ENCODE measurements at regions not wholly inside any gene's neighbourhood (a gene's known extent, or its start where the extent isn't known, plus 50 kb on each side); places are given as distances from the start of the nearest gene placed in this dataset.
"Not testable (repeated sequence)": the region's sequence is repeated elsewhere in the genome, so short reads cannot be mapped to it uniquely, and the experiment has no call there.

DNA sequence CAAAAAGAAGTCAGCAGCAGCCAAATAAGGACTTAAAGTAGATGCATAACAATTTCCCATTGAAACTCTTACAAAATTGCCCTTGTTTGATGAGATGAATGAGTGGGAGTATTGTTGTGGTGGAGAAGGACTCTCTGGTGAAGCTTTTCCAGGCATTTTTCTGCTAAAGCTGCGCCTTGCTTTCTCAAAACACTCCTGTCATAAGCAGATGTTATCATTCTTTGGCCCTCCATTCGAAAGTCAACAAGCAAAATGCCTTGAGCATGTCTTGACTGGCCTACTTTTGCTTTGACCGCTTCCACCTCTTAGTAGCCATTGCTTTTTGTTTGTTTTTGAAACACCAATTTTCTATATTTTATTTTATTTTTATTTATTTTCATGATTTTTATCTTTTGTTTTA lies 340.9 kb upstream of the FGF13 start:
- FAIRE-seq (no peak), DNase-seq (ENCODE audit: insufficient read length) (no peak)
- TF ChIP-seq POLR2A (IDR thresholded peaks at IDR 0.05; ENCODE audit: low read depth, low read length) (no peak), TAF1 (IDR thresholded peaks at IDR 0.05; ENCODE audit: borderline replicate concordance, low read depth, low read length) (no peak), POLR2AphosphoS5 (IDR thresholded peaks at IDR 0.05; ENCODE audit: low read depth, low read length) (no peak)

DNA sequence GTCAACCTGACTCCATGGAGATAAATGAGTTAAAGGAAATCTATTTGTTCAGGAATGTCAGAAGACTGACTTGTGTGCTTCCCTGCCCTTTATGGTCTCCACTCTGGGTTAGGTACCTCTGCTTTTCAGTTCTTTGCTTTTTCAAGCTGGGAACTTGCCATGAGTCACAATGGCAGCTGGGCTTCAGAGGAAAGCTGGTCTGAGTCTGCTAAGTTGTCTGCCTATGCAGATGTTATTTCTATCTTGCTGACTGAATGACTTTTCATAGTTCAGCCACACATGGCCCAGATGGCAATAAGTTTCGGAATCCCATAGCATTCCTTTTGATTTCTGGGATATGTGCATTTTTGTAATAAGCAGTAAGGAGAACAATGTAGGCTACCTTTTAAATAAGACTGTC lies 337.9 kb upstream of the FGF13 start:
- TF ChIP-seq TAF1 (IDR thresholded peaks at IDR 0.05; ENCODE audit: borderline replicate concordance, low read depth, low read length), result no peak
- TF ChIP-seq POLR2AphosphoS5 (IDR thresholded peaks at IDR 0.05; ENCODE audit: low read depth, low read length), result no peak
- TF ChIP-seq POLR2A (IDR thresholded peaks at IDR 0.05; ENCODE audit: low read depth, low read length), result no peak
- DNase-seq (ENCODE audit: insufficient read length) (no peak), FAIRE-seq (no peak)

DNA sequence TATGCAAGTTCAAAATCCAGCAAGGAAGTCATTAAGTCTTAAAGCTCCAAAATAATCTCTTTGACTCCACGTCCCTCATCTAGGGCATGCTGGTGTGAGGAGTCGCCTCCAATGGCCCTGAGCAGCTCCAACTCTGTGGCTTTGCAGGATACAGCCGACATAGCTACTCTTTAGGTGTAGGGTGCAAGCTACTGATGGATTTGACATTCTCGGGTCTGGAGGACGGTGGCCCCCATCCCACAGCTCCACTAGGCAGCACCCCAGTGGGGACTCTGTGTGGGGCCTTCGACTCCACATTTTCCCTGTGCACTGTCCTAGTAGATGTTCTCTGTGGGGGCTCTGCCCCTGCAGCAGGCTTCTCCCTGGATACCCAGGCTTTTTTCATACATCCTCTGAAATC lies 333.2 kb upstream of the FGF13 start:
- FAIRE-seq, result no peak
- TF ChIP-seq TAF1 (IDR thresholded peaks at IDR 0.05; ENCODE audit: borderline replicate concordance, low read depth, low read length), result no peak
- TF ChIP-seq POLR2A (IDR thresholded peaks at IDR 0.05; ENCODE audit: low read depth, low read length), result no peak
- no peak for TF ChIP-seq POLR2AphosphoS5 (IDR thresholded peaks at IDR 0.05; ENCODE audit: low read depth, low read length)
- DNase-seq (ENCODE audit: insufficient read length), result no peak

DNA sequence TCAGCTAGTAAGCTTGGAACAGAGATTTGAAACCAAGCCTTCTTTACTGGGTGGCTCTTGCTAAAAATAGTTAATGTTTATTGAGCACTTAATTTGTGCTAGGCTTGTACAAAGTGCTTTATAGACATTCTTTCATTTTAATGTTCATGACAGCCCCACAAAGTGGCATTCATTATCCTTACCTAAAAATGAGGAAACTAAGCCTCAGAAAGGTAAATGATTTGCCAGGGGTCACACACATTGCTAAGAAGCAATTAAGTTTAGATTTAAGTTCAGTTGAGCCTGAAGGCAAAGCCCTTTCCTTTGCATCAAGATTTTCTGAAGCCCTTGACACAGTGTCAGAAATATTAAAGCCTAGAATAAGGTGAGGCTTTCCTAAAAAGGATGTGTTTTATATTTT lies 327.5 kb upstream of the FGF13 start:
- no peak for DNase-seq (ENCODE audit: insufficient read length)
- TF ChIP-seq TAF1 (IDR thresholded peaks at IDR 0.05; ENCODE audit: borderline replicate concordance, low read depth, low read length) (no peak), POLR2AphosphoS5 (IDR thresholded peaks at IDR 0.05; ENCODE audit: low read depth, low read length) (no peak), POLR2A (IDR thresholded peaks at IDR 0.05; ENCODE audit: low read depth, low read length) (no peak)
- FAIRE-seq, result no peak

DNA sequence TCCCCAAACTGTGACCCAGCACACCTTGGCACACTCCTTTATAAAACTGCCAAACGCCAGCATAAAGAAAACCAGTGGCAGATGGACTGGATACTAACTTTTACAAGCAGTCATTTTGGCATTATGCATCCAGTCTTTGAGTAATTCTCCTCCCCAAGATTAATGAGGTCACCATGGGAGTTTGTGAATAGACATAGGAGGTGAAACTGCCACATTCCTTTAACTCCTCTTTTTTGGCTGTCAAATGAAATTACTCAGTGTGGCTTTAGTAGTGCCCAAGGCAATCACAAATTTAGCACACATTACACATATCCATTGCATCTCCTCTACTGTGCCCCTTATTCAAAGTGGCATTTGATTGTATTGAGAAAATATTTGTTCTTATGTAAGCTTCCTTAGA lies 315.3 kb upstream of the FGF13 start:
- no peak for FAIRE-seq
- TF ChIP-seq TAF1 (IDR thresholded peaks at IDR 0.05; ENCODE audit: borderline replicate concordance, low read depth, low read length) (no peak), POLR2A (IDR thresholded peaks at IDR 0.05; ENCODE audit: low read depth, low read length) (no peak), POLR2AphosphoS5 (IDR thresholded peaks at IDR 0.05; ENCODE audit: low read depth, low read length) (no peak)

DNA sequence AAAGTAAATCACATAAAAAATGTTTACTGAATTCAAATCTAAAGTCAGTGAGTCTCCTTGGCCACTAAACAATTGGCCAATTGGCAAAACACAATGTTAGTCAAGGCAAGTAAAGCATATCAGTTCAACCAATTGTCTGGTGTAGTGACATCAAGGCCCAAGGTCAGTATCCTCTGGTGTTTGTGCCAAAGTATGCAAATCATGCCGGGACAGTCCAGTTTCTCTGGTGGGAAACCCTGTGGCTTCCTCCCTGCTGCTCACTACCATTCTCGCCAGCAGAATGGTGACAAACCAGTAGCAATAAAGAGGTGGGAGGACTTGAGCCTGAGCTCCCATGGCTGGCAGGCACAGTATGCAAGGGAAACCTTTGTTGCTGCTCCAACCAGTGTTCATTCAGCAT lies 314.9 kb upstream of the FGF13 start:
- FAIRE-seq (no peak), DNase-seq (ENCODE audit: insufficient read length) (no peak)
- TF ChIP-seq POLR2AphosphoS5 (IDR thresholded peaks at IDR 0.05; ENCODE audit: low read depth, low read length) (no peak), POLR2A (IDR thresholded peaks at IDR 0.05; ENCODE audit: low read depth, low read length) (no peak), TAF1 (IDR thresholded peaks at IDR 0.05; ENCODE audit: borderline replicate concordance, low read depth, low read length) (no peak)

More for the DNA sequence above, 315.3 kb upstream of the FGF13 start:
- no peak for DNase-seq (ENCODE audit: insufficient read length)

DNA sequence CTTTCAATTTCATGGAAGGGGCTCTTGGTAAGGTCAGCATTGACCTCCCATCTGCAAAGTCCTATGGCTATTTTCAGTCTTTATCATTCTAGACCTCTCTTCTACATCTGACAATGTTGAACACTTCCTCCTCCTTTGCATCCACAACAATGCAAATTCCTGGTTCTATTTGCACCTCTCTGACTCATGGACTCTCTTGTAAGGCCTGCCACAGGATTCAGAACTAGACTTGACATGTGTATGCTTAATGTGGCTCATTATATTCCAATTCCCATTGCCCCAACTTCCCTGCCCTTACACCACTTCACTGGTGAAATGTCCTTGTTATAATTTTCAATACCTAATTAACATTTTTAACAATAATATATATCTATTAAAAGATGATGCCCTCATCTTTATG lies 314.3 kb upstream of the FGF13 start:
- no peak for TF ChIP-seq TAF1 (IDR thresholded peaks at IDR 0.05; ENCODE audit: borderline replicate concordance, low read depth, low read length)
- TF ChIP-seq POLR2A (IDR thresholded peaks at IDR 0.05; ENCODE audit: low read depth, low read length), result no peak
- TF ChIP-seq POLR2AphosphoS5 (IDR thresholded peaks at IDR 0.05; ENCODE audit: low read depth, low read length), result no peak
- no peak for DNase-seq (ENCODE audit: insufficient read length)
- no peak for FAIRE-seq

DNA sequence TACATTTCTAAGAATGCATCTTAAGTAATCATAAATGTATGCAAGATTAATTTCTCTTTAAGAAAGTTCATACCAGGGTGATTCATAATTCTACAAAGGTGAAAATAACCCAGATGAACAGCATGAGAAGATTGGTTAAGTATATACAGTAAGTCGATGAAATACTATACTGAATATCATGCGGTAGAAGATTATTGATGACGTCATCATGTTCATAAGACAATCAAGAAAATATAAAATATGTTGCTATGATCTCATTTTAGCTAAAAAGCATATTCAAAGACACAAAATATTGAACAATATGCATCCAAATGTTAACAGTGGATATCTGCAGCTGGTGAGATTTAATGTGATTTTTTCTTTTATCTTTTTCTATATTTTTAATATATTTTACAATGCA lies 312.0 kb upstream of the FGF13 start:
- no peak for FAIRE-seq
- no peak for TF ChIP-seq TAF1 (IDR thresholded peaks at IDR 0.05; ENCODE audit: borderline replicate concordance, low read depth, low read length)
- no peak for TF ChIP-seq POLR2AphosphoS5 (IDR thresholded peaks at IDR 0.05; ENCODE audit: low read depth, low read length)
- TF ChIP-seq POLR2A (IDR thresholded peaks at IDR 0.05; ENCODE audit: low read depth, low read length), result no peak
- DNase-seq (ENCODE audit: insufficient read length), result no peak

DNA sequence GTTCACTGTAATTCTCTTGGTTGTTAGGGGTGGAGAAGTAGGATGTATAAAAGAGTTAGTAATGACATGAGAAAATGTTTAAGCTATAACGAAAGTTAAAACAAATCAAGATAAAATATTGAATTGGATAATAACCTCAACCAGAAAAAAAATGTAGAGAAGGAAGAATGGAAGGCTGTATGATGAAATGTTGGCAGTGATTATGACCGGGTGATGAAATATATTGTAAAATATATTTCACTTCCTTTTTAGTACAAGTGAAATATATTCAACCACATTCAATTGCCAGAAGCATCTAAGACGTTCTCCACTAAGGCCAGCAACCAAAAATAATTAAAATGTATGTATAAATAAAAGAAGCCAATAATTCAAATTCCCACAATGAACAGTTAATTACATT lies 309.3 kb upstream of the FGF13 start:
- FAIRE-seq (no peak), DNase-seq (ENCODE audit: insufficient read length) (no peak)
- TF ChIP-seq POLR2A (IDR thresholded peaks at IDR 0.05; ENCODE audit: low read depth, low read length), result no peak
- TF ChIP-seq TAF1 (IDR thresholded peaks at IDR 0.05; ENCODE audit: borderline replicate concordance, low read depth, low read length), result no peak
- no peak for TF ChIP-seq POLR2AphosphoS5 (IDR thresholded peaks at IDR 0.05; ENCODE audit: low read depth, low read length)

DNA sequence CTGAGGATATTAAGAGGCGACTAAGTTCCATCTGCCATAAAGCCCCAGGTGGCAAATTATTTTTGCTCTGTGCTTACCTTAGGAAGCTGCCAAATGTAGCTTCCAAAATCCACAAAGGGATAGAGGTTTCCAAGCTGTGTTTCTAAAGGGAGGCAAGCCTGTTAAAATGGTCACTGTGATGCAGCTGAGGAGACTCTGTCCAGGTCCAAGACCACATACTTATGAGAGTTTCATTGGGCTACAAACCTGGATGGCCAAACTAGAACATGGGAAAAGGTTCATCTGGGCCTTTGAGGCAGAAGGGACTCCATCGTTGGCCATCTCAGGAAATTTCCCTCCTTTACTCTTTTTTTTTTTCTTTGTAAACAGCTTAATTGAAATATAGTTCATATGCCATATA lies 306.9 kb upstream of the FGF13 start:
- DNase-seq (ENCODE audit: insufficient read length) (no peak), FAIRE-seq (no peak)
- no peak for TF ChIP-seq POLR2A (IDR thresholded peaks at IDR 0.05; ENCODE audit: low read depth, low read length)
- TF ChIP-seq POLR2AphosphoS5 (IDR thresholded peaks at IDR 0.05; ENCODE audit: low read depth, low read length), result no peak
- no peak for TF ChIP-seq TAF1 (IDR thresholded peaks at IDR 0.05; ENCODE audit: borderline replicate concordance, low read depth, low read length)

DNA sequence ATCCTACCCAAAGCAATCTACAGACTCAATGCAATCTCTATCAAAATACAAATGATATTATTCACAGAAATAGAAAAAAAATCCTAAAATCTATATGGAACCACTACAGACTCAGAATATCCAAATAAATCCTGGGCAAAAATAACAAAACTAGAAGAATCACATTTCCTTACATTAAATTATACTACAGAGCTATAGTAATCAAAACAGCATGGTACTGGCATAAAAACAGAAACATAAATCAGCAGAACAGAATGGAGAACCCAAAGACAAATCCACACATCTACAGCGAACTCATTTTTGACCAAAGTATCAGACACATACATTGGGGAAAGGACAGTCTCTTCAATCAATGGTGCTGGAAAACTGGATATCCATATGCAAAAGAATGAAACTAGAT lies 304.1 kb upstream of the FGF13 start:
- DNase-seq (ENCODE audit: insufficient read length), result no peak
- FAIRE-seq, result no peak
- TF ChIP-seq POLR2A (IDR thresholded peaks at IDR 0.05; ENCODE audit: low read depth, low read length), result no peak
- TF ChIP-seq TAF1 (IDR thresholded peaks at IDR 0.05; ENCODE audit: borderline replicate concordance, low read depth, low read length), result no peak
- TF ChIP-seq POLR2AphosphoS5 (IDR thresholded peaks at IDR 0.05; ENCODE audit: low read depth, low read length), result no peak

DNA sequence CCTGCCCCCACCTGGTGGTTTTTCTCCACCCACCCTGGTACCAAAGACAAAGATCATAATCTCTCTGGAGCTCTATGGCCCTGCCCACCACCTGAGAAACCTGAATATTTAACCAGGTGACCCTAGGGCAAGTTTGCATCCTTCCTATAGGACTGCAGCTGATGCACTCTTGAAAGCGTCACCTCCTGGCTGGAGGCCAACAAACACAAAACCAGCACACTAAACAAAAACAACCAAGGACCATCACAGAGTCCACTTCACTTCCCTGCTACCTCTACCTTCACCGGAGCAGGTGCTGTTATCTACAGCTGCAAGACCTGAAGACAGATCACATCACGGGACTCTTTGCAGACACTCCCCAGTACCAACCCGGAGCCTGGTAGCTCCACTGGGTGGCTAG lies 296.7 kb upstream of the FGF13 start:
- FAIRE-seq (no peak), DNase-seq (ENCODE audit: insufficient read length) (no peak)
- TF ChIP-seq POLR2AphosphoS5 (IDR thresholded peaks at IDR 0.05; ENCODE audit: low read depth, low read length) (no peak), TAF1 (IDR thresholded peaks at IDR 0.05; ENCODE audit: borderline replicate concordance, low read depth, low read length) (no peak), POLR2A (IDR thresholded peaks at IDR 0.05; ENCODE audit: low read depth, low read length) (no peak)

DNA sequence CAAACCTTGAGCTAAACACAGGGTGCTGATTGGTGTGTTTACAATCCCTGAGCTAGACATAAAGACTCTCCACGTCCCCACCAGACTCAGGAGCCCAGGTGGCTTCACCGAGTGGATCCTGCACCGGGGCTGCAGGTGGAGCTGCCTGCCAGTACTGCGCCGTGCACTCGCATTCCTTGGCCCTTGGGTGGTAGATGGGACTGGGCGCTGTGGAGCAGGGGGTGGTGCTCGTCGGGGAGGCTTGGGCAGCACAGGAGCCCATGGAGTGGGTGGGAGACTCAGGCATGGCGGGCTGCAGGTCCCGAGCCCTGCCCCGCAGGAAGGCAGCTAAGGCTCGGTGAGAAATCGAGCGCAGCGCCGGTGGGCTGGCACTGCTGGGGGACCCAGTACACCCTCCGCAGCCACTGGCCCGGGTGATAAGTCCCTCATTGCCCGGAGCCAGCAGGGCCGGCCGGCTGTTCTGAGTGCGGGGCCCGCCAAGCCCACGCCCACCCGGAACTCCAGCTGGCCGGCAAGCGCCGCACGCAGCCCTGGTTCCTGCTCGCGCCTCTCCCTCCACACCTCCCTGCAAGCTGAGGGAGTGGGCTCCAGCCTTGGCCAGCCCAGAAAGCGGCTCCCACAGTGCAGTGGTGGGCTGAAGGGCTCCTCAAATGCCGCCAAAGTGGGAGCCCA lies 292.5 kb upstream of the FGF13 start:
- FAIRE-seq; DNase-seq (ENCODE audit: insufficient read length): not testable (repeated sequence)
